ENCODE measurements at regions not wholly inside any gene's neighbourhood (a gene's known extent, or its start where the extent isn't known, plus 50 kb on each side); places are given as distances from the start of the nearest gene placed in this dataset.

DNA sequence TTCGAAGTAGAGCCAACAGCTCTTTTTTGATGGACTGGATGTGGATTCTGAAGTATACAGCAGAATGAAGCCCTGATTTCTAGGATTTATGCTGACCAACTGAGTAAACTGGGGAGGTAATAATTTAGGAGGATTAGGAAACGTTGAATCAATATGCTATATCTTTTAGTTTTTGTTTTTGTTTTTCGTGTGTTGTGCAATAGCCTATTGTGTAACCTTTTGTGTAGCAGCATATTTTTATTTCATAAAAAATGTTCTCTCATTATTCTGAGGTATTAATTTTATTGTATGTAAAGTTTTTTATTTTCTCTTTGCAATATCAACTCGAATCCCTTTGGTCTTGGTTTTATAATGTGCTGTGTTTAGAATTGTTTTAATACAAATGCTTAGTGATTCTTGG is 902.3 kb downstream of the EFNA5 start:
- no peak for DNase-seq

- DNase-seq, result no peak
Measured at GRCh38 chr5:106766916-106767315, 903.8 kb downstream of the EFNA5 start.

GRCh38 chr5:106759581-106759980 is 911.2 kb downstream of the EFNA5 start:
- DNase-seq, result no peak

DNA sequence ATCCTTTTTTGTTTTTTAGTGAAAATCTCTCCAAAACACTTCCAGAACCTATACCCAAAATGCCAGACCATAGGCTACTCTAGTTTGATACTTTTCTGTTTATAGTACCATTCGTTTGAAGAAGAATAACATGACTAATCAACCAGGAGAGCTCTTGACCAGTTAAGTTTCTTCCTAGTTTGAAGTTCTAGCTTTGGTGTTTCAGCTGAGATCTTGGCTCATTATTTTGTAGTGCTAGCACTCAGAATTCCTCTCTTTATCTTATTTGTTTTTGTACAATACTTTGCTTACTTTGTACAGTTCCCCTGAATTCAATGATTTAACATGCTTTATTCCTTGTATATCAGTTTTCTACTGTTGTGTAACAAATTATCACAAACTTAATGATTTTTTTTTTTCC is 911.6 kb downstream of the EFNA5 start:
- DNase-seq, result no peak

- DNase-seq, result no peak
Measured at GRCh38 chr5:106757672-106758071, 913.1 kb downstream of the EFNA5 start.

DNA sequence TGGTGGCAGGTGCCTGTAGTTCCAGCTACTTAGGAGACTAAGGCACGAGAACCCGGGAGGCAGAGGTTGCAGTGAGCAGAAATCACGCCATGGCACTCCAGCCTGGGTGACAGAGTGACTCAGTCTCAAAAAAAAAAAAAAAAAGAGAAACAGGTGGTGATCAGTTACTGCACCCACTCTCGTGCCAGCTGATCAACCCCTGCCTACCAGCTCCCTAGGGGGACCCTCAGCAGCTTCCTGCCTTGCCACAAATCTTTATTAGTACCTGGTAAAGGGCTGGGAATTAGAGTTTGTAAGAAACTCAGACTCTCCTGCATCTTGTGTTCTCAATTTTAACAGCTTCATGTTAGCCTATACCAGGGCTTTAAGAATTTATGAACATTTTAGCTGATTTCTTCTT is 914.9 kb downstream of the EFNA5 start:
- DNase-seq, result no peak

GRCh38 chr5:106755066-106755465 is 915.7 kb downstream of the EFNA5 start:
- DNase-seq, result no peak

DNA sequence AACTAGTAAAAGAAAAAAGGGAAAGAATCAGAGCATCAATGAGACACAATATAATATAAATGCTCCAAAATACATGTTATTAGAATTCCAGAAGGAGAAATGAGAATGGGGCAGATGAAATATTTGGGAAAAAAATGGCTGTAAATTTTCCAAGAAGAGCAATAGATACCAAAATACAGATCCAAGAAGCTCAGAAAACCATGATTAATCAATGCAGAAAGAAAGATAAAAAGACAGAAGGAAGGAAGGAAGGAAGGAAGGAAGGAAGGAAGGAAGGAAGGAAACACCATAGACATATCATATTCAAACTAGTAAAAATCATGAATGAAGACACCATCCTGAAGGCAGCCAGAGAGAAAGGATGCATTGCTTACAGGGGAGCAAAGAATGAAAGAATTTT is 920.9 kb downstream of the EFNA5 start:
- DNase-seq, result no peak

GRCh38 chr5:106739127-106739526 is 931.6 kb downstream of the EFNA5 start:
- no peak for DNase-seq

DNA sequence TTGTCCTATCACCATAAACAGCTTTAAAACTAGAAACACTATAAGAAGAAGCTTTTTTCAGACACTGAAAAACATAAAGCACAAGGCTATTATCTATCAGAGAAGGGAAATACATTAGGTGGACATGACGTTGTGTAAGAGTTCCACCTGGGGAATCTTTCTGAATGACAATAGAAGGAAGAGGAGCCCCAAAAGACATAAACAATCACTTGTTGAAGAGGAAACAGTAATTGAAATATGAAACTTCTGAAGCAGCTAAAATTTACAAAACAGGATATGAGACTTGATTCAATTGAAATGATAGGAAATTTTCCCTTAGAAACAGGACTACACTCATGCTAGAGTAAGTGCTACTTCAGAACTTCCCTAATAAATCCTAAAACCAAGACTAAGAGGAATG is 933.6 kb downstream of the EFNA5 start:
- DNase-seq, result no peak

DNA sequence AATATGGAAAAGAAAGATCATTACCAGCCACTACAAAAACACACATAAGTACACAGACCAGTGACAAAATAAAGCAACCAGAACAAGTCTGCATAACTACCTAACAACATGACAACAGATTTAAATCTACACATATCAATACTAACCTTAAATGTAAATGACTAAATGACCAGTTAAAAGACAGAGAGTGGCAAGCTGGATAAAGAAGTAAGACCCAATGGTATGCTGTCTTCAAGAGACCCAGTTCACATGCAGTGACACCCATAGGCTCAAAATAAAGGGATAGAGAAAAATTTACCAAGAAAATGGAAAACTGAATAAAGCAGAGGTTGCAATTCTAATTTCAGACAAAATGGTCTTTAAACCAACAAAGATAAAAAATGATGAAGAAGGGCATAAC is 938.1 kb downstream of the EFNA5 start:
- DNase-seq, result no peak

GRCh38 chr5:106730912-106731311 is 939.8 kb downstream of the EFNA5 start:
- no peak for DNase-seq

- DNase-seq, result no peak
Measured at GRCh38 chr5:106730506-106730905, 940.2 kb downstream of the EFNA5 start.

GRCh38 chr5:106728208-106728607 is 942.5 kb downstream of the EFNA5 start:
- DNase-seq, result no peak

GRCh38 chr5:106727071-106727470 is 943.7 kb downstream of the EFNA5 start:
- DNase-seq, result no peak

- DNase-seq, result no peak
Measured at GRCh38 chr5:106720367-106720766, 950.4 kb downstream of the EFNA5 start.

DNA sequence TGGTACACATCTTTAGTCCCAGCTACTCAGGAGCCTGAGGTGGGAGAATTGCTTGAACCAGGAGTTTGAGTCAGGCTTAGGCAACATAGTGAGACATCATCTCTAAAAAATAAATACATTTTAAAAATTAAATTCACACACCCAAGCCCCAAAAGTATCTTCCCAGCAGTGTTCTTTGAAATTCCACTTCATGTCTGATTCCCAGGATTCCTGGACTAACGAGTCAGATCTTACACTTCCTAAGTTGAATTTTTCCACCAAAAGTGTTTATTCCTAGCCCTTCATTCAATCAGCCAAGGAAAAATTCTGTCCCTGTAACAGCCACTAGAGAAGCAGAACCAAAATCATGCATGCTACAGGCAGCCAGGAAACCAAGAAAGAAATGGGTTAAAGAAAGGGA is 970.9 kb downstream of the EFNA5 start:
- DNase-seq, result no peak

GRCh38 chr5:106699198-106699597 is 971.5 kb downstream of the EFNA5 start:
- DNase-seq, result no peak

DNA sequence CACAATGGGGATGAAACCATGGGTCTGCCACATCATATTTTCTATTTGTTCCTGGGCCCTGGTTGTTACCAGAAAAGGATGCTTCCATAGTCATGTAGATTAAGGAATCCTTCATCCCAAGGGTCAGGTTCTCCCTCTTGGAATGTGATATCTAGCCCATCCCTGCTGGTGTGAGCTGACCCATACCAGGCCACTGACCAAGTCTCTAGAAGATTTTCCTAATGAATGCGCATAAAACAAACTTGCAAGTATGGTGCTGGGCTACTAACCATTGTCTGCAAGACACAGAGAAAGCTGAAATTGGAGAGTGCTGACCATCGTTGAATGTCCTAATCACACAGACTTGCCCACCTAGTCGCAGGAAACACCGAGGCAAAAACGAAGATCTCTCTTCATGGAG is 972.6 kb downstream of the EFNA5 start:
- DNase-seq, result no peak

- DNase-seq, result no peak
Measured at GRCh38 chr5:106691701-106692100, 979.0 kb downstream of the EFNA5 start.

GRCh38 chr5:106690585-106690984 is 980.2 kb downstream of the EFNA5 start:
- no peak for DNase-seq

DNA sequence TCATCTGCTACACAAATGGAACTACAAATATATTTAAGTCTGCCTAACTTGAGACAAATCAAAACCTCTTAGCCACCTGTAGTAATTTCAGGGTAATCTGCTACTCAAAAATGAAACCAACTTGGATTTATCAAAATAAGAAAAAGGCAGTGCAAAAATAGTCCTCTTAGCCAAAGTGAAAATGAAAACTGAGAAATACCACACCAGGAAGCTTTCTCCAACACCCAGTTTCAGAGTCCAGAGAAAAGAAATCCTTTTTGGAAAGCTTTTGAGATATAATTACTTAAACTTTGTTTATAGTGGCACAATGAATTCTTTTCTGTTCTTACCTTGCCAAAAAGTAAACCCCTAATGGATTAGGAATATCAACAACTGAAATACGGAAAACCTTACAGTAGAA is 990.4 kb downstream of the EFNA5 start:
- DNase-seq, result no peak

- DNase-seq, result no peak
Measured at GRCh38 chr5:106677057-106677456, 993.7 kb downstream of the EFNA5 start.

- DNase-seq, result no peak
Measured at GRCh38 chr5:106675687-106676086, 995.0 kb downstream of the EFNA5 start.

DNA sequence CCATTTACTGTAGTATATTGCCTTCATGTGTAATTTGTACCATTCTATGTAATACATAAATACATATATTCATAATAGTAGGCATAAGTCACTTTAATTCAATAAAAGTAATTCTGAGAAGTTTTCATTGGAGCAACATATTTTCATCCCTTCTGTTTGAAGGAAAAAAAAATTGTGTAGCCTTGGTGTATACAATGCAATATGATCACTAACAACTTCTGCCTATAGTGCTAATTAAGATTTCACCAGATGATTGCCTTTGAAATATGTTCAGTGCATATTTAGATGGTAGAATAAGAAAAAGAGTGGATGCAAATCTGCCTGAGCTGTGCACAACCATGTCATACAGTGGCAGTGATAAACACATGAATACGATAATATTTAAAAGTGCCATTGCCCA is 996.8 kb downstream of the EFNA5 start:
- no peak for DNase-seq

GRCh38 chr5:106661866-106662265 is 1008.9 kb downstream of the EFNA5 start:
- DNase-seq, result no peak

Data from central memory CD4-positive, alpha-beta T cell (primary cell).